ENCODE measurements at regions not wholly inside any gene's neighbourhood (a gene's known extent, or its start where the extent isn't known, plus 50 kb on each side); places are given as distances from the start of the nearest gene placed in this dataset.
"Not testable (repeated sequence)": the region's sequence is repeated elsewhere in the genome, so short reads cannot be mapped to it uniquely, and the experiment has no call there.

DNA sequence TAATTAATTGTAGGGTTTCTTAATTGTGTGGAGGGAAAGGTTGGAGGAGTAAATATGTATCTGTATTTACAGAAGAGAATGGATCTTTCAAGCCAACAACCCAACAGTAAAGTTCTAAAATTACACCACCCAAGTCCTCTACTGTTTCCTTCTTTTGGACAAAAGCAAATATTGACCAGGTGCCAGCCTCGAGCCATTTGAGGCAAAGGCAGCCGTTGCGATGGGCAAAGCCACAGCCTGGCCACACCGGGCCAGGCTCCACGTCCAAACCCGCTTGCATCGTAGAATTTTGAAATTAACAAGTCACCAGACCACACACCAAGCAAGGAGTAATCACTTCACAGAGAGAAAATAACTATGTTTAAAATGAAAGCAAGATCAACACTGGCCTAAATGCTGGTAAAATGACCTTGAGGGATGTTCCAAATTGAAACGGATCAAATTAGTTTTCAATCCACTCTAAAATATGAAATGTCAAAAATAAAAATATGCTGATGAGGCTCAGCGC is 331.0 kb downstream of the BCL2L11 start:
- TF ChIP-seq CTCF (conservative IDR thresholded peaks at IDR 0.05; ENCODE audit: low read length); EZH2phosphoT487 (IDR thresholded peaks at IDR 0.05; ENCODE audit: borderline replicate concordance, low read depth, low read length): not testable (repeated sequence)
